Neuronal stem cell (in vitro differentiated cells): ENCODE measurements at regions not wholly inside any gene's neighbourhood (a gene's known extent, or its start where the extent isn't known, plus 50 kb on each side); places are given as distances from the start of the nearest gene placed in this dataset.
"Not testable (repeated sequence)": the region's sequence is repeated elsewhere in the genome, so short reads cannot be mapped to it uniquely, and the experiment has no call there.

ENCODE experiments used
- DNase-seq: peaks from one replicate; pipeline ENCODE4 v3.0.0-alpha.2; 2013; ENCODE audit warnings: low spot score
- H2AFZ ChIP-seq: one replicate; pipeline ENCODE4 v1.6.1; 2013; ENCODE audit warnings: mild to moderate bottlenecking, low read length, inconsistent platforms
- H2AK5ac ChIP-seq: 2 replicates; pipeline ENCODE4 v1.6.1; 2013; ENCODE audit warnings: low read depth, mild to moderate bottlenecking, inconsistent platforms, low read length, moderate library complexity, mixed read lengths
- H2BK120ac ChIP-seq: 2 replicates; pipeline ENCODE4 v1.6.1; 2013; ENCODE audit warnings: low read depth, mild to moderate bottlenecking, inconsistent platforms, low read length, moderate library complexity, mixed read lengths
- H2BK12ac ChIP-seq: one replicate; pipeline ENCODE4 v1.6.1; 2013; ENCODE audit warnings: low read length, inconsistent platforms
- H2BK15ac ChIP-seq: 2 replicates; pipeline ENCODE4 v1.6.1; 2013; ENCODE audit warnings: mild to moderate bottlenecking, low read length, inconsistent platforms, mixed read lengths
- H2BK5ac ChIP-seq: one replicate; pipeline ENCODE4 v1.6.1; 2013; ENCODE audit warnings: inconsistent platforms, mild to moderate bottlenecking, low read length, moderate library complexity
- H3K14ac ChIP-seq: one replicate; pipeline ENCODE4 v1.6.1; 2013; ENCODE audit warnings: low read length, inconsistent platforms
- H3K18ac ChIP-seq: 2 replicates; pipeline ENCODE4 v1.6.1; 2013; ENCODE audit warnings: low read length, inconsistent platforms
- H3K23ac ChIP-seq: 2 replicates; pipeline ENCODE4 v1.6.1; 2013; ENCODE audit warnings: low read depth, mild to moderate bottlenecking, mixed read lengths, low read length, inconsistent platforms; ENCODE audit not compliant: poor library complexity
- H3K27ac ChIP-seq: replicated peaks from 3 replicates; pipeline ENCODE4 v1.5.1; 2013; ENCODE audit warnings: low read length, inconsistent platforms
- H3K27me3 ChIP-seq, 3 experiments: 2 replicates each; pipeline ENCODE4 v1.6.1; 2013; ENCODE audit warnings: low read length in 3 of 3, mild to moderate bottlenecking in 2 of 3, inconsistent platforms in 1 of 3, low read depth in 1 of 3, mixed read lengths in 1 of 3, moderate library complexity in 1 of 3; ENCODE audit not compliant: control insufficient read depth in 3 of 3, insufficient read depth in 3 of 3
- H3K36me3 ChIP-seq, 2 donors: replicated peaks in 1 of 2; 2 replicates each; pipeline ENCODE4 v1.6.1; 2013; ENCODE audit warnings: low read length in 2 of 2; ENCODE audit not compliant: control insufficient read depth in 2 of 2, insufficient read depth in 2 of 2
- H3K4ac ChIP-seq: 2 replicates; pipeline ENCODE4 v1.6.1; 2013; ENCODE audit warnings: inconsistent platforms, mild to moderate bottlenecking, low read length, moderate library complexity
- H3K4me1 ChIP-seq, 2 donors: 1 replicate in 1 of 2; 2 replicates in 1 of 2; pipeline ENCODE4 v1.6.1; 2013; ENCODE audit warnings: low read length in 2 of 2, low read depth in 1 of 2; ENCODE audit not compliant: control insufficient read depth in 2 of 2, insufficient read depth in 1 of 2
- H3K4me2 ChIP-seq: one replicate; pipeline ENCODE4 v1.6.1; 2013; ENCODE audit warnings: mild to moderate bottlenecking, low read length, inconsistent platforms; ENCODE audit not compliant: insufficient read depth, poor library complexity, severe bottlenecking
- H3K4me3 ChIP-seq, 2 donors: 2 replicates each; pipeline ENCODE4 v1.5.1; 2013; ENCODE audit warnings: low read length in 2 of 2, mild to moderate bottlenecking in 2 of 2, inconsistent platforms in 1 of 2, moderate library complexity in 1 of 2
- H3K79me1 ChIP-seq: one replicate; pipeline ENCODE4 v1.6.1; 2013; ENCODE audit warnings: low read depth, mild to moderate bottlenecking, inconsistent platforms, low read length, moderate library complexity
- H3K9ac ChIP-seq: one replicate; pipeline ENCODE4 v1.6.1; 2013; ENCODE audit warnings: mild to moderate bottlenecking, low read depth, low read length, inconsistent platforms; ENCODE audit not compliant: poor library complexity
- H3K9me3 ChIP-seq, 2 donors: replicated peaks in 1 of 2; 2 replicates each; pipeline versions ENCODE3 to v1.6.1; 2013; ENCODE audit warnings: low read length in 2 of 2, mild to moderate bottlenecking in 2 of 2, inconsistent platforms in 1 of 2, low read depth in 1 of 2, mixed read lengths in 1 of 2, moderate library complexity in 1 of 2; ENCODE audit not compliant: control insufficient read depth in 2 of 2, insufficient read depth in 1 of 2
- H4K8ac ChIP-seq: one replicate; pipeline ENCODE4 v1.6.1; 2013; ENCODE audit warnings: low read depth, mild to moderate bottlenecking, inconsistent platforms, low read length, moderate library complexity
- H4K91ac ChIP-seq: one replicate; pipeline ENCODE4 v1.6.1; 2013; ENCODE audit warnings: low read length, low read depth, mild to moderate bottlenecking, inconsistent platforms; ENCODE audit not compliant: poor library complexity
- WGBS, 2 donors: extraction: QIAGEN DNeasy Blood & Tissue Kit; methylation state at CpG; one replicate each; pipeline ENCODE4 v1.1.7; 2013; ENCODE audit warnings: missing lambda C conversion rate in 2 of 2, mixed read lengths in 1 of 2; ENCODE audit not compliant: insufficient read length in 2 of 2, insufficient replicate concordance in 1 of 2; ENCODE audit errors: extremely low coverage in 2 of 2; 5-methylcytosine and 5-hydroxymethylcytosine counted together

GRCh38 chr5:30380228-30380627 lies 813.3 kb upstream of the CDH6 start:
- Histone ChIP-seq H3K9ac (no peak overlapping the region), H3K4me2 (no peak overlapping the region), H3K4me1 (peaks cover 1 to 2% of the 10 kb centered on the region in 2 donors), H3K9me3 (no peaks in the 10 kb centered on the region), H2AK5ac (no peak overlapping the region), H2BK12ac (no peak overlapping the region), H2BK120ac (no peak overlapping the region), H4K8ac (no peak overlapping the region), H2BK5ac (no peak overlapping the region), H2AFZ (peak overlapping the region; percentile 46), H3K18ac (no peak overlapping the region), H3K27ac (no peak overlapping the region), H3K36me3 (no peaks in the 10 kb centered on the region), H3K23ac (no peak overlapping the region), H2BK15ac (no peak overlapping the region), H4K91ac (no peak overlapping the region), H3K4me3 (no peak overlapping the region), H3K79me1 (no peaks in the 10 kb centered on the region), H3K14ac (no peak overlapping the region), H3K4ac (no peak overlapping the region), H3K27me3 (no peaks in the 10 kb centered on the region)
- DNase-seq: no peak
- WGBS, 2 donors: no CpG with 5 or more reads among the region's 4 CpGs

GRCh38 chr5:30376848-30377247 lies 816.6 kb upstream of the CDH6 start:
- H2BK5ac ChIP-seq: no peak overlapping the region
- no CpG with 5 or more reads among the region's 3 CpGs for WGBS, 2 donors
- no peak overlapping the region for H3K9ac ChIP-seq
- no peak overlapping the region for H4K91ac ChIP-seq
- no peak overlapping the region for H3K27ac ChIP-seq
- no peak overlapping the region for H3K4ac ChIP-seq
- H3K79me1 ChIP-seq: no peaks in the 10 kb centered on the region
- no peaks in the 10 kb centered on the region for H3K27me3 ChIP-seq
- no peak overlapping the region for H3K23ac ChIP-seq
- DNase-seq: no peak
- no peaks in the 10 kb centered on the region for H3K36me3 ChIP-seq
- H2BK12ac ChIP-seq: no peak overlapping the region
- H4K8ac ChIP-seq: no peak overlapping the region
- no peak overlapping the region for H2BK15ac ChIP-seq
- no peak overlapping the region for H2AFZ ChIP-seq
- peaks cover 1 to 4% of the 10 kb centered on the region in 2 donors for H3K4me1 ChIP-seq
- no peak overlapping the region for H3K4me3 ChIP-seq
- no peak overlapping the region for H2BK120ac ChIP-seq
- H3K9me3 ChIP-seq: no peaks in the 10 kb centered on the region
- no peak overlapping the region for H3K18ac ChIP-seq
- H2AK5ac ChIP-seq: no peak overlapping the region
- H3K14ac ChIP-seq: no peak overlapping the region
- no peak overlapping the region for H3K4me2 ChIP-seq

GRCh38 chr5:30368064-30368463 lies 825.4 kb upstream of the CDH6 start:
- no peak overlapping the region for H3K9ac ChIP-seq
- H2BK12ac ChIP-seq: no peak overlapping the region
- no peaks in the 10 kb centered on the region for H3K36me3 ChIP-seq
- H3K18ac ChIP-seq: no peak overlapping the region
- no peak overlapping the region for H3K4me3 ChIP-seq
- no peak overlapping the region for H2AFZ ChIP-seq
- H3K27ac ChIP-seq: no peak overlapping the region
- no peak overlapping the region for H2AK5ac ChIP-seq
- H3K79me1 ChIP-seq: no peaks in the 10 kb centered on the region
- no peaks in the 10 kb centered on the region for H3K27me3 ChIP-seq
- WGBS, 2 donors: no CpG with 5 or more reads among the region's 4 CpGs
- no peak overlapping the region for H2BK5ac ChIP-seq
- DNase-seq: no peak
- H2BK120ac ChIP-seq: no peak overlapping the region
- H4K8ac ChIP-seq: no peak overlapping the region
- H3K4ac ChIP-seq: no peak overlapping the region
- H2BK15ac ChIP-seq: no peak overlapping the region
- H4K91ac ChIP-seq: no peak overlapping the region
- peaks cover 0 to 1% of the 10 kb centered on the region in 2 donors for H3K4me1 ChIP-seq
- no peaks in the 10 kb centered on the region for H3K9me3 ChIP-seq
- H3K4me2 ChIP-seq: no peak overlapping the region
- H3K14ac ChIP-seq: no peak overlapping the region
- no peak overlapping the region for H3K23ac ChIP-seq

GRCh38 chr5:30365031-30365430 lies 828.5 kb upstream of the CDH6 start:
- not testable (repeated sequence) for H2AK5ac ChIP-seq, H2BK12ac ChIP-seq, H3K4me1 ChIP-seq, H2BK120ac ChIP-seq, H4K91ac ChIP-seq, H3K4ac ChIP-seq, H2BK5ac ChIP-seq, H3K36me3 ChIP-seq, H3K27ac ChIP-seq, H2AFZ ChIP-seq, H3K9ac ChIP-seq, H3K4me3 ChIP-seq, H3K23ac ChIP-seq, H4K8ac ChIP-seq, H3K9me3 ChIP-seq, DNase-seq, H3K14ac ChIP-seq, H3K18ac ChIP-seq, H3K79me1 ChIP-seq, H2BK15ac ChIP-seq, H3K4me2 ChIP-seq, H3K27me3 ChIP-seq
- no CpG with 5 or more reads among the region's 8 CpGs for WGBS, 2 donors
